CD4-positive, alpha-beta T cell (primary cell): ENCODE measurements at regions not wholly inside any gene's neighbourhood (a gene's known extent, or its start where the extent isn't known, plus 50 kb on each side); places are given as distances from the start of the nearest gene placed in this dataset.

ENCODE experiments used
- ATAC-seq: fragments of 200-7000 bp; cut with Tn5 transposase; one replicate; pipeline ENCODE4 v1.10.0; 2022; ENCODE audit warnings: mild to moderate bottlenecking; ENCODE audit not compliant: poor library complexity
- CTCF ChIA-PET: fragments of 350-600 bp; sonication (Branson Sonifier 250); formaldehyde crosslinking; loops from one replicate; lab custom pipeline; 2021; ENCODE audit warnings: antibody characterized with exemption, inconsistent platforms; lab: Charles Lee
- POLR2A ChIA-PET: fragments of 350-600 bp; sonication (Branson Sonifier 250); formaldehyde crosslinking; loops from one replicate; lab custom pipeline; 2021; ENCODE audit warnings: antibody characterized with exemption, inconsistent platforms; lab: Charles Lee
- DNase-seq, 14 experiments: peaks; one replicate each; pipeline ENCODE4 v3.0.0-alpha.2; 2013 to 2020; ENCODE audit warnings: mixed read lengths in 2 of 14
- H3K27ac ChIP-seq, 2 donors: one replicate each; pipeline versions ENCODE4 v1.5.1 to v1.7.0; 2013; ENCODE audit warnings: low read length in 2 of 2, low read depth in 1 of 2, mild to moderate bottlenecking in 1 of 2
- H3K27me3 ChIP-seq, 2 experiments: 1 replicate in 1 of 2; 2 replicates in 1 of 2; pipeline versions ENCODE4 v1.6.1 to v1.7.0; 2013; ENCODE audit warnings: low read length in 2 of 2, control low read depth in 1 of 2, mild to moderate bottlenecking in 1 of 2, moderate library complexity in 1 of 2; ENCODE audit not compliant: insufficient read depth in 2 of 2, control insufficient read depth in 1 of 2
- H3K36me3 ChIP-seq: one replicate; pipeline ENCODE4 v1.6.1; 2013; ENCODE audit warnings: low read length, control low read depth; ENCODE audit not compliant: insufficient read depth
- H3K4me1 ChIP-seq: one replicate; pipeline ENCODE4 v1.6.1; 2013; ENCODE audit warnings: low read length, control low read depth; ENCODE audit not compliant: insufficient read depth
- H3K4me3 ChIP-seq: one replicate; pipeline ENCODE4 v1.5.1; 2013; ENCODE audit warnings: mild to moderate bottlenecking, low read length, moderate library complexity
- H3K9me3 ChIP-seq, 2 experiments: 1 replicate in 1 of 2; 2 replicates in 1 of 2; pipeline versions ENCODE4 v1.6.1 to v1.7.0; 2013; ENCODE audit warnings: low read length in 2 of 2, mild to moderate bottlenecking in 2 of 2, control low read depth in 1 of 2, moderate library complexity in 1 of 2; ENCODE audit not compliant: control insufficient read depth in 1 of 2, insufficient read depth in 1 of 2
- H3K27ac Mint-ChIP-seq: one replicate; pipeline ENCODE4 v1.8.0; 2020; ENCODE audit warnings: mixed read lengths
- H3K27me3 Mint-ChIP-seq: one replicate; pipeline ENCODE4 v1.8.0; 2021; ENCODE audit warnings: mixed read lengths
- H3K36me3 Mint-ChIP-seq: one replicate; pipeline ENCODE4 v1.8.0; 2021; ENCODE audit warnings: low read depth, mixed read lengths
- H3K4me1 Mint-ChIP-seq: one replicate; pipeline ENCODE4 v1.8.0; 2021; ENCODE audit warnings: low read depth, mixed read lengths
- H3K4me3 Mint-ChIP-seq: one replicate; pipeline ENCODE4 v1.8.0; 2020; ENCODE audit warnings: mild to moderate bottlenecking, mixed read lengths
- H3K9me3 Mint-ChIP-seq: one replicate; pipeline ENCODE4 v1.8.0; 2020; ENCODE audit warnings: mixed read lengths
- intact Hi-C, 2 experiments: fragments of 100-400 bp; cut with DNase I in 1 of 2; cut with micrococcal nuclease in 1 of 2; formaldehyde crosslinking; loops; one replicate each; pipeline versions ENCODE4 v1.15.1 to v1.9.0; 2023 to 2025; cut with DNase I, micrococcal nuclease
- TF ChIP-seq, protein P1 (sequence below): fragments of 200-600 bp; IDR thresholded peaks from one replicate; pipeline ENCODE4 v1.8.0; 2022; ENCODE audit warnings: antibody characterized with exemption, mild to moderate bottlenecking

- Mint-ChIP-seq H3K4me1 (no peaks in the 10 kb centered on the region), H3K36me3 (no peaks in the 10 kb centered on the region), H3K9me3 (peaks cover 7% of the 10 kb centered on the region), H3K27me3 (no peaks in the 10 kb centered on the region), H3K4me3 (no peak overlapping the region), H3K27ac (no peak overlapping the region)
- no peaks in the 10 kb centered on the region for H3K27me3 ChIP-seq
- no peak for DNase-seq
- intact Hi-C loops, result no loop called here
- no peaks in the 10 kb centered on the region for H3K36me3 ChIP-seq
- no peak overlapping the region for H3K27ac ChIP-seq
- no peak for ATAC-seq
- H3K4me1 ChIP-seq, result no peaks in the 10 kb centered on the region
- no peak overlapping the region for H3K4me3 ChIP-seq
- ChIA-PET CTCF (no interaction called here), POLR2A (no interaction called here)
- TF ChIP-seq, protein P1, sequence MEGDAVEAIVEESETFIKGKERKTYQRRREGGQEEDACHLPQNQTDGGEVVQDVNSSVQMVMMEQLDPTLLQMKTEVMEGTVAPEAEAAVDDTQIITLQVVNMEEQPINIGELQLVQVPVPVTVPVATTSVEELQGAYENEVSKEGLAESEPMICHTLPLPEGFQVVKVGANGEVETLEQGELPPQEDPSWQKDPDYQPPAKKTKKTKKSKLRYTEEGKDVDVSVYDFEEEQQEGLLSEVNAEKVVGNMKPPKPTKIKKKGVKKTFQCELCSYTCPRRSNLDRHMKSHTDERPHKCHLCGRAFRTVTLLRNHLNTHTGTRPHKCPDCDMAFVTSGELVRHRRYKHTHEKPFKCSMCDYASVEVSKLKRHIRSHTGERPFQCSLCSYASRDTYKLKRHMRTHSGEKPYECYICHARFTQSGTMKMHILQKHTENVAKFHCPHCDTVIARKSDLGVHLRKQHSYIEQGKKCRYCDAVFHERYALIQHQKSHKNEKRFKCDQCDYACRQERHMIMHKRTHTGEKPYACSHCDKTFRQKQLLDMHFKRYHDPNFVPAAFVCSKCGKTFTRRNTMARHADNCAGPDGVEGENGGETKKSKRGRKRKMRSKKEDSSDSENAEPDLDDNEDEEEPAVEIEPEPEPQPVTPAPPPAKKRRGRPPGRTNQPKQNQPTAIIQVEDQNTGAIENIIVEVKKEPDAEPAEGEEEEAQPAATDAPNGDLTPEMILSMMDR, result no peak
- no peaks in the 10 kb centered on the region for H3K9me3 ChIP-seq
These were observed 76.5 kb downstream of the PCDH18 start for GRCh38 chr4:137455647-137456321.

DNA sequence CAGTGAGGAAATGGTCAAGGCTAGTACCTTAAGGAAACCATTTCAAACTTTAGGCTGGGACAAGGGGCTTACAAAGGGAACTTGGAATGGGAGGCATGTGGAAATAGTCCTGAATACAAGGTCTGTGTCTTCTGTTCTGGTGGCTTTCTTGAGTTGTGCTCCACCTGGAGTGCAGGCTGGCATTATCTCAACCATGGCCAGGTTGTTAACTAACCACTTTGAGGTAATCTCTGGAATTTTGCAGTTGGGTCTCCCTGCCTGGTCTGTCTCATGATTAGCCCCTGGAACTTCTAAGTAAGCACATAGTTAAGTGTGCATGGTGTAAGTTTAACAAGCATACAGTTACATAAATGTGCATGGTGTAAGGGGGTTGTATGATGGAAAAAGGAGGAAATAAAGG lies 77.5 kb downstream of the PCDH18 start:
- intact Hi-C loops, result no loop called here
- peaks cover 4% of the 10 kb centered on the region for H3K9me3 Mint-ChIP-seq
- Histone ChIP-seq H3K36me3 (no peaks in the 10 kb centered on the region), H3K27ac (no peak overlapping the region), H3K4me1 (no peaks in the 10 kb centered on the region), H3K27me3 (no peaks in the 10 kb centered on the region), H3K9me3 (no peaks in the 10 kb centered on the region), H3K4me3 (no peak overlapping the region)
- no peaks in the 10 kb centered on the region for H3K4me1 Mint-ChIP-seq
- TF ChIP-seq, protein P1, result no peak
- no peaks in the 10 kb centered on the region for H3K36me3 Mint-ChIP-seq
- no peak for DNase-seq
- no peaks in the 10 kb centered on the region for H3K27me3 Mint-ChIP-seq
- no peak for ATAC-seq
- CTCF ChIA-PET, result no interaction called here
- no peak overlapping the region for H3K4me3 Mint-ChIP-seq
- POLR2A ChIA-PET, result no interaction called here
- no peak overlapping the region for H3K27ac Mint-ChIP-seq

DNA sequence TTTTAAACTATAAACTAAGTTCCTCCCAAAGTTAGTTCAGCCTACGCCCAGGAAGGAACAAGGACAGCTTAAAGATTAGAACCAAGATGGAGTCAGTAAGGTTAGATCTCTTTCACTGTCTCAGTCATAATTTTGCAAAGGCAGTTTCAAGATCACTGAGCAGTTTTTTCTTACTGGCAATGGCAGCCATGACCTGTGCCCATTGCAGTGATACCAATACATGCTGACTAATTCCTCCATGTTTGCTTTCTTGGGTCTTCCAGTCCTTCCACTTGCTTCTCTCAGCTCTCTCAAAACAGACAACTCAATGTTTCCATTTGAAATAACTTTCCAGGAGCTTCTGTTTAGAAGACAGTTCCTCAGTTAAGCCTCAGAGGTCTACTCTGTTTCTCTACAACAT lies 79.5 kb downstream of the PCDH18 start:
- ChIA-PET CTCF (no interaction called here), POLR2A (no interaction called here)
- TF ChIP-seq, protein P1, result no peak
- Histone ChIP-seq H3K4me1 (no peaks in the 10 kb centered on the region), H3K27ac (no peak overlapping the region), H3K27me3 (no peaks in the 10 kb centered on the region), H3K4me3 (no peak overlapping the region), H3K9me3 (no peaks in the 10 kb centered on the region), H3K36me3 (no peaks in the 10 kb centered on the region)
- intact Hi-C loops, result no loop called here
- DNase-seq (no peak), ATAC-seq (no peak)
- no peaks in the 10 kb centered on the region for H3K27me3 Mint-ChIP-seq
- H3K9me3 Mint-ChIP-seq, result peaks cover 4% of the 10 kb centered on the region
- H3K4me1 Mint-ChIP-seq, result no peaks in the 10 kb centered on the region
- H3K4me3 Mint-ChIP-seq, result no peak overlapping the region
- no peaks in the 10 kb centered on the region for H3K36me3 Mint-ChIP-seq
- no peak overlapping the region for H3K27ac Mint-ChIP-seq
